Fibroblast of mammary gland (primary cell): ENCODE measurements at regions not wholly inside any gene's neighbourhood (a gene's known extent, or its start where the extent isn't known, plus 50 kb on each side); places are given as distances from the start of the nearest gene placed in this dataset.
A peak's percentile ranks its signal among the peaks of the same experiment; 100 is the strongest.

Experiments
- DNase-seq: peaks from one replicate; pipeline ENCODE4 v3.0.0-alpha.2; 2010; ENCODE audit warnings: low read depth
- H3K4me3 ChIP-seq: 2 replicates; pipeline ENCODE4 v1.5.1; 2011; ENCODE audit warnings: low read depth, mild to moderate bottlenecking, low read length, moderate library complexity; ENCODE audit not compliant: control insufficient read depth
- CTCF ChIP-seq: conservative IDR thresholded peaks from 2 replicates; pipeline ENCODE4 v1.5.1; 2011; ENCODE audit warnings: low read depth, low read length, inconsistent platforms; ENCODE audit not compliant: control insufficient read depth, insufficient read depth

- TF ChIP-seq CTCF, result no peak
- no peak for DNase-seq
- no peak overlapping the region for H3K4me3 ChIP-seq
Measured at GRCh38 chrX:69554321-69554947, 50.3 kb downstream of the NALF2 start.

- no peak for TF ChIP-seq CTCF
- DNase-seq, result no peak
- no peak overlapping the region for H3K4me3 ChIP-seq
Measured at GRCh38 chrX:69555481-69556041, 51.4 kb downstream of the NALF2 start.

- no peak overlapping the region for H3K4me3 ChIP-seq
- TF ChIP-seq CTCF, result no peak
- DNase-seq, result peak; percentile 28
Measured at GRCh38 chrX:69556060-69557011, 52.2 kb downstream of the NALF2 start.

- no peak for TF ChIP-seq CTCF
- no peak overlapping the region for H3K4me3 ChIP-seq
- DNase-seq, result no peak
Measured at GRCh38 chrX:69562904-69563578, 52.9 kb upstream of the EDA start.

GRCh38 chrX:69564665-69565064, 51.2 kb upstream of the EDA start:
- no peak overlapping the region for H3K4me3 ChIP-seq
- no peak for DNase-seq
- TF ChIP-seq CTCF, result no peak

- no peak for TF ChIP-seq CTCF
- no peak for DNase-seq
- no peak overlapping the region for H3K4me3 ChIP-seq
Measured at GRCh38 chrX:69565247-69565815, 50.6 kb upstream of the EDA start.
